Suppressor macrophage treated with lipopolysaccharide for 4 hours (primary cell): ENCODE measurements at regions not wholly inside any gene's neighbourhood (a gene's known extent, or its start where the extent isn't known, plus 50 kb on each side); places are given as distances from the start of the nearest gene placed in this dataset.
"Not testable (repeated sequence)": the region's sequence is repeated elsewhere in the genome, so short reads cannot be mapped to it uniquely, and the experiment has no call there.

Source experiments
- DNase-seq: peaks from one replicate; pipeline ENCODE4 v3.0.0-alpha.2; 2020

DNA sequence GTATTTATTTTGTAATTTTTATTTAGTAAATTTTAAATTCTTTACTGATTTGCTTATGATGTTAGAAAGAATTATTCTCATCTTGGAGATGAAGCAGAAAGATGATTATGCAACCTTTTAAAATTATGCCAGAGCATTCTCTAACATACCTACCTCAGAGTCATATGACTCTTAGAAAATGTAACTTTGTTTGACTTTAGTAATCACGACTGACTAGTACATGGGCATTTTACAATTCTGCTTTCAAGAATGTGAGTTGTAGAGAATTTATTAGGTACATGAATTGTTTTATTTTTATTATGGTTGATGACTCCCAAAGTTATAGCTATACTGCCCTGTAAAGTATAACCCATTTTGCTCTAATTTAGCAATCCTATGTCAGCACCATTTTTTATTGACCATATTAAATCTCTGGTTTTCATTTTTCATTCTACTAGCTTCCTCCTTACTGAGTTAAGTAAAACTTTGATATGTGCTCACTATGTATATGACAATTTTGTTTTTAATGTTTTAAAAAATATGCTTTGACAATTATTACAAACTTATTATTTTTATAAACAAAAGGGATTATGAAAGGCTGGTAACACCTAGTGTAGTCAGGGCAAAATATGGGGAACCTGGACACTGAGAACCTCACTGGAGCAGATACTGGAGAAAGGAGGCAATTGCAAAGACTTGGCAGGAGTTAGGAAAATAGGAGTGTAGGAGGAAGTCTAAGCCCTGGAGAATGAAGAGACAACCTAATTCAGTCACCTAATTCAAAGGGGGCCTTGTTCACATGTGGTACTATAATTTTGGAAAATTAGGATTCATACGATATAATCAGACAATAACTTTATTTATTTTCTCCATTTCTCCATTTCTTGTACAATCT lies 249.7 kb upstream of the DAB2 start:
- no peak for DNase-seq

DNA sequence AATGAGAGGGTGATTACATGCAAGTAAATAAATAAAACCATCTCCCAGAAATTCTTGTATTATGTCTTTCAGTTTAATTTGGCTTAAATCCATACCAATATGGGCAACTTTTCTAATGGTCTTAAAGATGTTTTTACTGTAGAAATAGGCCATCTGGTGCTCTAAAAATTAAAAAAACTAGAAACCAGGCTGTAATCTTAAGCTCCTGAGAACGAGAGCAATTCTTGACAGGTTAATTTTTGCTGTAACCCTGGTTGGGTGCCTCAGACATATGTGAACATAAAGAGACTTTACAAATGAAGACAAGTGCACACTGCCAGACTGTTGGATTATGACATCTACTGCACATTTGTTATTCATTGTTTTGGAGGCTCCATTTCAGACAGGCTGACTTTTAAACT lies 246.8 kb upstream of the DAB2 start:
- DNase-seq = no peak

DNA sequence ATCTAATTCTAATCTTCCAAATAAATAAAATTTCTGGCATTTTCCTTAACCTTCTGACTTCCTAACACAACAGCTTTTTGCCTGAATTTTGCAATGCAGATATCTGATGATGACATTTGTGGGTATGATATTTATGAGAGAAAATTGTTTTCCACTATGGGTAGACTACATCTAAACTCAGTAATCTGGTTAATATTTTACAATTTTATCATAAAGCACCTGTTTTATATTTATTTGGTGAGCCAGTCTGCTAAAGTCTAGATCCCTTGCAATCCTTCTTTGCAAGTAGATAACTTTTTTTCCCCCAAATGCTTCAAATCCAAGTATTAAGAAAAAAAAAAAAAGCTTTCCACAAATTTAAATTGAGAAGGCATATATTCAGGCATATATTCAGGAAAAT lies 246.2 kb upstream of the DAB2 start:
- no peak for DNase-seq

DNA sequence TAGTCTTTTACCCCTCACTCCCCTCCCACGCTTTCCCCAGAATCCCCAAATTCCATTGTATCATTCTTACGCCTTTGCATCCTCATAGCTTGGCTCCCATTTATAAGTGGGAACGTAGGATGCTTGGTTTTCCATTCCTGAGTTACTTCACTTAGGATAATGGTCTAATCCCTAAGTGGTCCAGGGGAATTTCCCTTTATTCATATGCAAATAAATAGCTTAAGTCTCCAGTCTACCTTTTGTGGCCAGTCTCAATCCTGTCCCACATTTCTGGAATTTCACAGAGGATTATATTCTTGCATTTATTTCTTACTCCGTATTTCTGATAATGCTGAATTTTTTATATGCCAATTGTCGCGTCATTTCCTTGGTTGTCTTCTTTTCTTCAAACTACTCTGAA lies 245.6 kb upstream of the DAB2 start:
- DNase-seq = no peak

DNA sequence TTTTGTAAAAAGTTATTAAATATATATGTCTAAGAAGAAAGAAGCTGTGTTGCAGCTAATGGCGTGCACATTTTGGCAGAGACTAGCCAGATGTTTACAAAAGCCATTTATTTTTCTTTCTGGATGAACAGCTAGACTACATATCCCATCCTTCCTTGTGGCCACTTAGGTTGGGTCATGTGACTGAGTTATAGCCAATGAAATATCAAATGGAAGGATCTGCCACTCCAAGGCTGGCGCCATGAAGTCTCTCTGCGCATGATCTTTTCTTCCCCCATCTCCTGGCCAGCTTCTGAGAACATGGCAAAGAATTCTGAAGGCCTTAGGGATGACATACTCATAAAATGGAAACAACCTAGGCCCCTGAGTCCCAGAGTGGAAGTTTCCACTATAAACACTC lies 244.2 kb upstream of the DAB2 start:
- DNase-seq = no peak

DNA sequence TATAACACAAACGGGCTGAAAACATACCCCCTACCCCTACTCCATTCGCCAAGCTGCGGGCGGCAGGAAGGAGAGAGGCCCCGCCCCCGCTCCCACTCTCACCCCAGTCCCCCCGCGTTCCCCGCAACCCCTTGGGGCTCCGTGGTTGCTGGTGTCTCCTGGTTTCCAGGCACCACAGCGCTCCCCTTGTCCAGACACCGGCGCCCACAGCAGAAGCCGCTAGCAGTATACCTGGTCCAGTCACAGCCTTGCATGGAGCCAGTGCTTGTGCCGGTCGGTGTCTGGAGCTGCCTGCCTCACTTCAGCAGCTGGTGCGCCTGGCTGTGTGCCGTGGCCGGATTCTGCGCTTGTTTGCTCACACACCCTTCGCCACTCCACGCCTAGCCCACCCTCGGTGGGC lies 240.5 kb upstream of the DAB2 start:
- no peak for DNase-seq

DNA sequence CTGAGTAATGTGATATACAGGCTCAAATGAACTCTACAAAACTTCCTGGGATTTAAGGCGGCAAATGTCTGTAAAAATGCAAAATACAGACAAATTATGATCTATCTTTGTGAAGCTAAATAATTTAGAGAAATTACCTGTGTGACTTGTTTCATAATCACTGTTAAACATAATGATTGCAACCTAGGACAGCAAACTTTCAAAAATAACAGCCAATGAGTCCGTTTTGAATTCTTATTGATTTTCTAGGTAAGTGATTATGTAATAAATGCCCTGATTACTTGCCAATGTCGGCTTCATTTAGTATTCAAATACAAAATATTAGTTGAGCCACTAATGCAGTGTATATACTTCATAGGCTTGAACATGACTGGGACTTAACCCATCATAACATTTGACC lies 238.2 kb upstream of the DAB2 start:
- no peak for DNase-seq

DNA sequence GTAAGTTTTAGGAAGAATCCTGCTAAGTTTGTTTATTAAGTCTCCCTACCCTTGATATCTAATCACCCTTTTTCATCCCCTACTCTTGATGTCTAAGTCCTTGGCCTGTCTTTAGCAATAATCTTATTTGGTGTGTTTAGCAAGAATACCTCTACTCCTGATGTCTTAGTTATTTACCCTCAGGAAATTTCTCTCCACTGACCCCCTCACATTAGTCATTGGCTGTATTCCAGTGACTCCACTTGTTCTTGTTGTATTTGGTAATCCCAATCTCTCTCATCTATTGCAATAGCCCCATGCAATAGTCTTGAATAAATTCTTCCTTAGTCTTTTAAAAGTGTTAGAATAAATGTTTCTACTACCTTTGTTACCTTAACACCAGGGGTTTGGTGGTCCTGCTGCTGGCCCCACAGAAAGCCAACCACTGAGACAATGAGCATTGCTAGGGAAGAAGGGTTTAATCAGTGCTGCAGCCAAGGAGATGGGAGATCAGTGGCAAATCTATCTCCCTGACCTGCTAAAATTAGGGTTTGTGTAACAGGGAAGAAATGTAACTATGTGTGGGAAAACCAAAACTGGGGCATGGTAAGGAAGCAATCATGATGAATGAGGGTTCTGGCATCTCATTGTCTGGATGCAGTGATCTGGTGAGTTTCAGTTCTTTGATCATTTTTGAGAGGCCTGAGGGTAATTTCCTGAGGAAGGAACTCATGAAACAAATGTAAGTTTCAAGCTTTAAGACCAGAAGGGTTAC lies 236.4 kb upstream of the DAB2 start:
- DNase-seq = peak; percentile 2

DNA sequence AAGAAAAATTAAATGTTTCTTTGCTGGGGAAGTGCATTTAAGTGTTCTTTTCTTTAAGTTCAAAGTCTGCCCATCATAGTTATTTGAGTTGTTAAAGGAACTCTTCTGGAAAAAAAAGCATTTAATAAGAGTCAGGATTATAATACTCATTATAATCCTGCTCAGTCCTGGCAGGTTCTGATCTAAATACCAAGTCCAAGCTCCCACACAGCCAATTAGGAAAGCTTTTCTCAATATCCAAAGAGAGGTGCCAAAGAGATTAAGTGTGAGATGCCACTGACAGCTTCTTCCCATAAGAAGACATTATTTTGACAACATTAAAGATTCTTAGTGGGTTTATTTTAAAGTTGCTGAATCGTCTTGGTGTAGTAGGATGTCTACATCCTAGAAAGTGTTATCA lies 235.2 kb upstream of the DAB2 start:
- no peak for DNase-seq

DNA sequence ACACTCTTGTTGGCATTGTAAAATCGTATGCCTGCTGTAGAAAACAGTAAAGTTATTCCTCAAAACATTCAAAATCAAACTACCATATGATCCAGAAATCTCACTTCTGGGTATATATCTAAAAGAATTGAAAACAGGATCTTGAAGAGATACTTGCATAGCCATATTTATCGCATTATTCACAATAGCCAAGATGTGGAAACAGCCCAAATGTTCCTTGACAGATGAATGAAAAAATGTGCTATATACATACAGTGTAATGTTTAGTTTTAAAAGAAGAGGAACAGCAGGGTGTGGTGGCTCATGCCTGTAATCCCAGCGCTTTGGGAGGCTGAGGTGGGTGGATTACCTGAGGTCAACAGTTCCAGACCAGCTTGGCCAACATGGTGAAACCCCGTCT lies 234.1 kb upstream of the DAB2 start:
- DNase-seq = no peak

DNA sequence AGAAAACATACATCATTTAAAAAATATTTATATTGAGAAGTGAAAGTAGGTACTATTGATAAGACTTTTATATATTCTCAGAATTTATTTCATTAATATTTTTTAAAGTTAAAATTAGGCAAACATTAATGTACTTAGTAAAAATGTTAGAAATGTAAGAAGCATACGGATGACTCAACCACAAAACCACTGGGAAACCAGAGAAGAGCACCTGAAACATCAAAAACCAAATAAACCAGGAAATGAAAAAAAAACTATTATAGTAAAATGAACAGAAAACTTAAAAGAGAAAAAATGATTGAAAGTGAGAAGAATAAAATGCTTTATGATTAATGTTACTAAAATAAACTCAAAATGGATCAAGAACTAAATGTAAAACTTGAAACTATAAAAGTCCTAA lies 233.2 kb upstream of the DAB2 start:
- DNase-seq = no peak

DNA sequence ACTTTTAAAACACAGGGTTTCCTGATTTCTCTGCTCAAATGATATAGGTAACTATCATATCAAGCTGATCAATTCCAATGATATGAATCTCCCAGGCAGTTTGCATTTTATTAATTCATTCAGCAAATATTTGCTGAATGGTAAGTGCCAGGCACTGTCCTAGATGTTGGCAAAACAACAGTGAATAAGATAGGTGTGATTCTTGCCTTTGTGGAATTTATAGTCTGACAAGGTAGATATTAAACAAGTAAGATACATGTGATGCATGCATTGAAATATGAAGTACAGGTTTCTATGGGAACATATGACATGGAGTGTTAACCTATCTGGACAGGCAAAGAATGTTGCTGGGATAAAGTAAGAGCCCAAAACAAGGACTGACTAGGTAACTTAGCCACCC lies 231.8 kb upstream of the DAB2 start:
- DNase-seq = no peak

DNA sequence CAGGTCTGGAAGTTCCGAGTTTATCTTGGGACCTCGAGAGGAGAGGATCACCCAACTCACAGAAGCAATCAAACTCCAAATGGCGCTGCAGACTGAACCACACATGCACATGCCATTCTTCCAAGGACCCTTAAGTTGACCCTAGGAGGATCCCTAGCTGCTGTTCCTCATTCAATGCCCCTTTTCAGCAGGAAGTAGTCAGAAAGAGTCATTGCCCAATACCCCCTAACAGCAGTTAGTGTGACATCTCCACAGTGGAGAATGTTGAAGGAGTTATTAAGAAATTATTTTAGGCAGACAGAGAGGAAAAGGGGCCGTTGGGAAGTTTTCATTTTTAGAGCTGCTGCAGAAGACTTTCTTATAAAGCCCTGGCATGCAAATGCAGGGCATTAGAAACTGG lies 229.9 kb upstream of the DAB2 start:
- peak; percentile 1 for DNase-seq

DNA sequence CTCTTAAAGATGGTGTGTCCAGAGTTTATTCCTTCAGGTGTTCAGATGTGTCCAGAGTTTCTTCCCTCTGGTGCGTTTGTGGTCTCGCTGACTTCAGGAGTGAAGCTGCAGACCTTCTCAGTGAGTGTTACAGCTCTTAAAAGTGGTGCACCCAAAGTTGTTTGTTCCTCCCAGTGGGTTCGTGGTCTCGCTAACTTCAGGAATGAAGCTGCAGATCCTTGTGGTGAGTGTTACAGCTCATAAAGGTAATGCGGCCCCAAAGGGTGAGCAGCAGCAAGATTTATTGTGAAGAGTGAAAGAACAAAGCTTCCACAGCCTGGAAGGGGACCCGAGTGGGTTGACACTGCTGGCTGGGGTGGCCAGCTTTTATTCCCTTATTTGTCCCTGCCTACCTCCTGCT lies 227.7 kb upstream of the DAB2 start:
- DNase-seq = not testable (repeated sequence)

DNA sequence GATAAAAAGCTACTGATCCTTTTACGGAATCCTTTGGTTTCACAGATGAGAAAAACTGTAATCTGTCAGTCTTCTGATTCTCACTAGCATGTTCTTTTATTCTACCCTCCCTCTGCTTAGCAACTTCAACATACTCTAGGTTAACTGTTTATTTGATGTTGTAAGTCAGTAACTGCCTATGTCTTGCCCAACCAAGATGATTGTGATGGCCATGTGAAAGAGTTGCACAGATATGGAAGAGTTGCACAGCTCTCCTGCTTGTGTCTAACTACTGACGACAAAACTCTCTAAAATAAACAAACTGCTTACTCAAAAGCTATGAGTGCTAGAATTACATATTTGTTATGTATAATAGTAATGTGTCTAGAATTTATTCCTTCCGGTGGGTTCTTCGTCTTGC lies 227.3 kb upstream of the DAB2 start:
- no peak for DNase-seq

DNA sequence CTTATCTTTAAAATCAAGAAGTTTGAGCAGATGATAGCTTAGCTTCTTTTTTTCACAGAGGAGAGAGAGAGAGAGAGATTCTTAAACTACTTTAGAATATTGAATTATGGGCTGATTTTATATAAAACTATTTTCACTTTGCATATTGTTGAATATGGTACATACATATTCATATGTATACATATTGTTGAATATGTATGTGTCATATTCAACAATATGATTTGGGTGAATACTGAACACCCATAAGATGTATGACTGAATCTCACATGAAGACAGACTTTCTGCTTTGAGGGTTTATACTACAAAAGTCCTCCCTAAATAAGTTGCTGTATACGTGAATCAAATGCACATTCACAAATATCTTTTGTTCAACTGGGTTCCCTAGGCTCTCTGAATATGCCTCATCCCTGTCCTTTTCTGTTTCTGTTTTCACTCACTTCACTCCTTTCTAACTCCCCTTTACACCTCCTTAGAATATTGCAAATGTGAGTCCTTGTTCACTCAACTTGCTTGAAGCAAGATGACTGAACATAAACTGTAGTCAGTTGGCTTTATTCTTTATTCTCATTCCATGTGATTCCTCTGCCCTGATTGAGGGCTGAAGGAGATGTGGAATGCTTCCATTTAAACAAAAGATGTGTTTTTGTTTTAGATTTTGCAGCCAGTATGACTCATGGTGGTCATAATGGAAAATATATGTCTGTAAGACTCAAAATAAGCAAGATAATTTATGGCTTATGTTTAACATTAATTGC lies 225.4 kb upstream of the DAB2 start:
- DNase-seq = no peak

DNA sequence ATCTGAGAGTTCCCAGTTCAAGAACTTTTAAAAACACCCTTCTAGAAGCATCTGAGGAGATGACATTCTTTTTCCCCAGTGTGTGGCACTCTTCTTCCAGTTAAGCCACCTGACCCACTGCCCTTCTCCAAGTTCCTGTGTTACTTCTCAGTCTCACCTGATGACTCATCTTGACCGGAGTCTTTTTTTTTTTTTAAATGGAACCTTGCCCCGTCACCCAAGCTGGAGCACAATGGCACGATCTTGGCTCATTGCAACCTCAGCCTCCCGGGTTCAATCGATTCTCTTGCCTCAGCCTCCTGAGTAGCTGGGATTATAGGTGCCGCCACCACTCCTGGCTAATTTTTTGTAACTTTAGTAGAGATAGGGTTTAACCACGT lies 224.1 kb upstream of the DAB2 start:
- no peak for DNase-seq

DNA sequence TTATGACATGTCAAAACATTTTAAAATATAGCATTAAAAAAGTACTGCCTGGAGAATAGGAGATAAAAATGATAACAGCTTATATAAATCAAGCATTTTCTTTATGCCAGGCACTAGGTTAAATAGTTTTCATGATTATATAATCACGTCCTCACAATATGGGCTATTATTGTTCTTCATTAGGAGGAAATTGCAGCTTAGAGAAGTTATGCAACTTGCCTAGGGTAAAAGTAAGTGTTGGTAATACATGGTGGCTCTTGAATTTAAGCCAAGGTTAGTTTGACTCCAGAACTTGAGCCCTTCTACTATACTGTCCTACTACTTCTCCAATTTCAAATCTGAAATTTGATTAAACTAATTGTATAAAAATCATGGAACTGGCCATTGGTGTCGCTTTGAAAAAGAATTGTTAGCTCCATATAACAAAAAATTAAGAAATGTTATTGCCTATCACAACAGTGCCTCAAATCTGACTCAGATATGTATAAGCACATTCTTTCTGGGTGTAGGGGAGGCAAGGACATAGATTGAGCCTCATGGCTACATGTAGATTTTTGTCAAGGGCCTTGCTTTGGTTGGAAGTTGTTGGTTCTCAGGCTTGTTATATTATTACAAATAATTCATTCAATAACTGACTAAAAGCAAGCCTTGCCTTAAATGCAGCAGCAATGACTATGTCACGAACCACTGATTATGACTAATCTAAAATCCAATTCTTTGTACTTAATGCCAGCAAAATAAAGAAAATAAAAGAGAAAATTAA lies 223.5 kb upstream of the DAB2 start:
- no peak for DNase-seq

DNA sequence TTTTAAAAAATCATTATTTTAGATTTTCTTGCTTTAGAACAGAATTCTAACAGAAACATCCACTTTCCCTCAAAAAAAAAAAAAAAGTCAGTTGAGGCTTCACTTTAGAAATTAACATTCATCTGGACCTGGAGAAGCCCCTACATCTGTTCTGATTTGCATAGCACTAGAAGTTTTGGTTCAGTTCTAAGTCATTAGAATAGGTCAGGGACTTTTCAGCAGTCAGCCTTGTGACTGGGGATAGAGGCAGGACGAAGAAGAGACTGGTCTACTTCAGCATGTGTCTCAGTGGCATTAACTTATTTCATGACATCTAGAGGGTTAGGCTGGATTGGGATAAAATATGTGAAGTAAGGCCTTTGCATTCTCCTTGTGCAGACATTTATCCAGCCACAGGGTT lies 215.8 kb upstream of the DAB2 start:
- no peak for DNase-seq

DNA sequence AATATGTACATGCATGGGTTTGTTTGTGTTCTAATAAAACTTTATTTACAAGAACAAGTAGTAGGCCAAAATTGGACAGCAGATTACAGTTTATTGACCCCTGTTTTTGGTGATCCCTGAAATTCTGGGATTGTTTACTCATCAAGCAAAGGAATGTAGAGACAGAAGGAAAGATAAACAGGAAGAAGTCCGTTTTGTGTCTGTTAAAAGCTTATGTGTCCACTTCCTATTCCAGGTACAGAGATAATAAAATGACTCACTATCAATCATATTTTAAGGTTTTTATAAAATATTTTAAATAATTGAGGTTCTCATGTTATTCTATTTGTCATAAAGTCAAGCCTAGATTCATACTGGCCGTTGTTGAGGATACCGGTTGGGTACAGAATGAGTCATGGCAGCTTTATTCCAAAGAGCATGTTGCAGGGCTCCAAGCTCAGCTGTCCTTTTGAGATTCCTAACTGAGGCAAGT lies 214.9 kb upstream of the DAB2 start:
- DNase-seq = no peak

DNA sequence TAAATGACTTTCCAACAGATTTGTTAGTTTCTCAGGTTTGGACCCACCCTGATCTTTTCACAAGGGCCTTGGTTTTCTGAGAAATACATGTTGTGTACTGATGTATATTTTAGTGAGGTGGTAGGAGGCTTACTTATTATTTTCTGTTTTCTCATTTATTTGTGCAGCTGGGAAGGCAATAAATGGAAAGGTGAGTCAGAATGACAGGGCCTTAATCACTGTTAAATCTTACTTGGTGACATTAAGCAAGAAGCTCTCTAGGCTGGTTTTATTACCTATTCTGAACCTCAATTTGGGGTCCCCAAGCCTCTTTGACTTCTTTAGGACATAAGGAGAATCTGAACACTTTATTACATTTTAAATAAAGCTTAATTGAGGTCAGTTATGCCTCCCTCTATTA lies 214.0 kb upstream of the DAB2 start:
- DNase-seq = no peak

DNA sequence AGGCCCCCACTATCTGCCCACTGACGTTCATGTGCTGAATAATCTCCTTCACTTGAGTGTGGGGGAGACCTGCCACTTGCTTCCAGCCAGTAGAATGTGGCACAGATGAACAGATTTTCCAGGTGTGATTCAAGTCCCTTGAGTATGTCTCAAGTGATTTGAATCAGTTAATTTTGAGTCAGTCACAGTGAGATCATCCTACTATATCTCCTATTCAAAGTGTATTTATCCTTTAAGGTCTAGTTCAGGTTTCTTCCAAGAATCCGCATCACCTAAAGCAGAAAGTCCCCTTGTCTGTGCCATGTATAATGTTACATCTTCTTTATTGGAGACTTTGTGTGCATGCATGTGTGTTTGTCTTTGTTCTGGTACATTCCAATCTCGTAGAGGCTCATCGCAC lies 208.3 kb upstream of the DAB2 start:
- DNase-seq = no peak

DNA sequence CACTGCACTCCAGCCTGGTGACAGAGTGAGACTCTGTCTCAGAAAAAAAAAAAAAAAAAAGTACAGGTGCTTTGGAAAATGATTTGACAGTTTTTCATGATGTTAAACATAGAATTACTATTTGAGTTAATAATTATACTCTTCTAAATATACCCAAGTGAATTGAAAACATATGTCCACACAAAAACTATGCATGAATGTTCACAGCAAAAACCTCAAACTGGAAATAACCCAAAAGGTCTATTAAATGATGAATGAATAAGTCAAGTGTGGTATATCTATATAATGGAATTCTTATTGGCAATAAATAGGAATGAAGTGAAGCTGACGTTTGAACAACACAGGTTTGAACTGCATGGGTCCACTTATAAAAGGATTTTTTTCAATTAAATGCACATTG lies 207.2 kb upstream of the DAB2 start:
- DNase-seq = no peak
